Bronchial epithelial cell (primary cell): ENCODE measurements at regions not wholly inside any gene's neighbourhood (a gene's known extent, or its start where the extent isn't known, plus 50 kb on each side); places are given as distances from the start of the nearest gene placed in this dataset.

ENCODE experiments used
- DNase-seq: peaks from one replicate; pipeline ENCODE4 v3.0.0-alpha.2; 2010; ENCODE audit warnings: low read depth
- FAIRE-seq: peaks from 2 replicates; lab custom pipeline; 2011; peaks lifted over from hg19 to GRCh38; lab: Jason Lieb, UNC
- H3K27me3 ChIP-seq: 2 replicates; pipeline ENCODE4 v1.5.1; 2011; ENCODE audit warnings: low read length; ENCODE audit not compliant: control insufficient read depth, insufficient read depth
- H3K36me3 ChIP-seq: 2 replicates; pipeline ENCODE4 v1.5.1; 2011; ENCODE audit warnings: low read length; ENCODE audit not compliant: control insufficient read depth, insufficient read depth
- H3K4me3 ChIP-seq: 2 replicates; pipeline ENCODE4 v1.5.1; 2011; ENCODE audit warnings: mild to moderate bottlenecking, low read depth, low read length, control low read depth
- TF ChIP-seq, protein P1 (sequence below): IDR thresholded peaks from 2 replicates; pipeline ENCODE4 v1.5.1; 2011; ENCODE audit warnings: mild to moderate bottlenecking, moderate library complexity, low read length, control low read depth, inconsistent platforms; ENCODE audit not compliant: insufficient read depth, severe bottlenecking

DNA sequence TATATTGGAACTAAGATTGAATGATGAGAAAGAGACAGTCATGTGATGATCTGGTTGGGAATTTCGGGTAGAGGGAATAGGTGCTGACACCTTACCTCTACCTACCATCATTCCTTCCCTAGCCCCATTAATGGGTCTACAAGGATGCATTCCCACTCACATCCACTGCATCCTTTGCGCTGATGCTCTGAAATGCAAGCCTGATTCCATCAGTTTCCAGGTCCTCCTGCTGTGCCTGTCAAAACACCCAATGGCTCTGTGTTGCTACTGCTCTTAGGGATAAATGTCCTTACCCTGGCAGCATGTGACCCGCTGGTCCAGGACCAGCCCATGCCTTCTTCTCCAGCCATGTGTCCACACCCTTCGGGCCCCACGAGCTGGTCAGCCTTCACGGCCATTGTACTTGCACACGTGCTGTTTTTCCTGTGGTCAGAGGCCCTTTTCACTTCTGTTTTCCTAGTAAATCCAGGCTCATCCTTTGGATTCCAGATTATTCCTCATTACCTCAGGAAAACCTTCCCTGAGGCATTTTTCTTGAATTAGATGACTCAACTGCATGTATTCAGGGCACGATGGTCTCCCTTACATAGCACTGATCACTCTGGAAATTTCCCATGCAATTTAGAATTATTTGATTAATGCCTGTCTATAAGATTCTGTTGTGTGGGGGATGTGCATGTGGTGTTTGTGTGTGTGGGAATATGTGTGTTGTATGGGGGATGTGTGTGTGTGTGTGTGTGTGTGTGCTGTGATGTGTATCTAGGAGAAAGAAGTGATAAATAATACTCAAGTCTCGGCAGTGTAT lies 185.0 kb downstream of the DIRAS2 start:
- Histone ChIP-seq H3K36me3 (no peaks in the 10 kb centered on the region), H3K4me3 (no peak overlapping the region), H3K27me3 (no peaks in the 10 kb centered on the region)
- DNase-seq = no peak
- FAIRE-seq = no peak
- TF ChIP-seq, protein P1, sequence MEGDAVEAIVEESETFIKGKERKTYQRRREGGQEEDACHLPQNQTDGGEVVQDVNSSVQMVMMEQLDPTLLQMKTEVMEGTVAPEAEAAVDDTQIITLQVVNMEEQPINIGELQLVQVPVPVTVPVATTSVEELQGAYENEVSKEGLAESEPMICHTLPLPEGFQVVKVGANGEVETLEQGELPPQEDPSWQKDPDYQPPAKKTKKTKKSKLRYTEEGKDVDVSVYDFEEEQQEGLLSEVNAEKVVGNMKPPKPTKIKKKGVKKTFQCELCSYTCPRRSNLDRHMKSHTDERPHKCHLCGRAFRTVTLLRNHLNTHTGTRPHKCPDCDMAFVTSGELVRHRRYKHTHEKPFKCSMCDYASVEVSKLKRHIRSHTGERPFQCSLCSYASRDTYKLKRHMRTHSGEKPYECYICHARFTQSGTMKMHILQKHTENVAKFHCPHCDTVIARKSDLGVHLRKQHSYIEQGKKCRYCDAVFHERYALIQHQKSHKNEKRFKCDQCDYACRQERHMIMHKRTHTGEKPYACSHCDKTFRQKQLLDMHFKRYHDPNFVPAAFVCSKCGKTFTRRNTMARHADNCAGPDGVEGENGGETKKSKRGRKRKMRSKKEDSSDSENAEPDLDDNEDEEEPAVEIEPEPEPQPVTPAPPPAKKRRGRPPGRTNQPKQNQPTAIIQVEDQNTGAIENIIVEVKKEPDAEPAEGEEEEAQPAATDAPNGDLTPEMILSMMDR = no peak

DNA sequence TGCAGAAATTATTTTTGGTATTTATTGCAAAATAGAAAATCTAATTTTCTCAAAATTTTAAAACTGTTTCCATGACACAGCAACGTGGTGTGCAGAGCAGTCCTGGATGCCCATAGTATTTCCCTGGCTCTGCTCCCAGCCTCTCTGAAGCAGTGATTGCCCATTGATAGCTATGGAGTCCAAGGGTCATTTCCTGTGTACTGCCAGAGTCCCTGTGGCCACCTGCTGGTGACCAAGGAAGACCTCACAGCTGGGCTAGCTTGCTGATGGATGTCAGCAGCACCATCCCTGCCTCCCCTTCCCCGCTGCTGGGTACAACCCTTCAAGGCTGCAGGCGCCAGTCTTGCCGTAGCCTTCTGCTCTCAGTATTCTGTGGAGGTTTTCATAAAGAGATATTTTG lies 184.1 kb downstream of the DIRAS2 start:
- FAIRE-seq (no peak), DNase-seq (no peak)
- TF ChIP-seq, protein P1 = no peak
- H3K36me3 ChIP-seq = no peaks in the 10 kb centered on the region
- no peak overlapping the region for H3K4me3 ChIP-seq
- H3K27me3 ChIP-seq = no peaks in the 10 kb centered on the region

DNA sequence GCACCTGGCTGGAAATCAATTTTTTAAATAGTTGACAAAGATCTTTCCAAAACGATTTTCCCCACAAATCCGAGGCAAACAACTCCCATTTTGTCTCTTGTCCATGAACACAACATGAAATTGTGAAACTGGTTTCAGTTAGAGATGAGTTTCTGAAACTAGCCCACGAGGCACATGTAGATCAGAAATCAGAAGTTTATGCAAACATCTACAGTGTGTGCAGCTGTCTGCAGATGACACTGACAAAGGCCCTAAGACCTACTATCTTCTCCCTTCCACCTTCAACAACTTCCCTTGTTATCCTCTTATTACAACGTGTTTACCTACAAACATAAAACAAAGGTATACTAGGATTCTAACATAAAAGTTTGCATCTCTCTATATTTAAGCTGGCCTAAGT lies 183.3 kb downstream of the DIRAS2 start:
- no peak overlapping the region for H3K4me3 ChIP-seq
- TF ChIP-seq, protein P1 = no peak
- H3K27me3 ChIP-seq = no peaks in the 10 kb centered on the region
- no peak for DNase-seq
- H3K36me3 ChIP-seq = no peaks in the 10 kb centered on the region
- FAIRE-seq = no peak

DNA sequence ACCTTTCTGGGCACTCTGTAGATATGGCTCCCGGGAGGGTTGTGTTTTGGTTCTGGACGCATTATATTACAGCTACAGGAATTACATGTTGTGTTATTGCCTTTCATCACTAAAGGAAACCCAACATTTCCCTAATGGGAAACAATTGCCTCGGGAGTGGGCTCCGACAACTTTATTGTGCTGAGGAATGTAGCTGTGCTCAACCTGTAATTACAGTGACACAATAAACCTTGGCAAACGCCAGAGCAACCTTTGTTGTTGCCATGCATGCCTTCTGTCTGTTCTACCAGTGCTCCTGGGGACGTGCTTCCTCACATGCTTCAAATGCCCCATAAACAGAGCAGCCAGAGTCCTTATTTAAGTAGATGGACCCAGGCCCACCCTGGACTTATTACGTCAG lies 182.4 kb downstream of the DIRAS2 start:
- H3K27me3 ChIP-seq = no peaks in the 10 kb centered on the region
- FAIRE-seq (no peak), DNase-seq (no peak)
- no peak overlapping the region for H3K4me3 ChIP-seq
- TF ChIP-seq, protein P1 = no peak
- H3K36me3 ChIP-seq = no peaks in the 10 kb centered on the region

DNA sequence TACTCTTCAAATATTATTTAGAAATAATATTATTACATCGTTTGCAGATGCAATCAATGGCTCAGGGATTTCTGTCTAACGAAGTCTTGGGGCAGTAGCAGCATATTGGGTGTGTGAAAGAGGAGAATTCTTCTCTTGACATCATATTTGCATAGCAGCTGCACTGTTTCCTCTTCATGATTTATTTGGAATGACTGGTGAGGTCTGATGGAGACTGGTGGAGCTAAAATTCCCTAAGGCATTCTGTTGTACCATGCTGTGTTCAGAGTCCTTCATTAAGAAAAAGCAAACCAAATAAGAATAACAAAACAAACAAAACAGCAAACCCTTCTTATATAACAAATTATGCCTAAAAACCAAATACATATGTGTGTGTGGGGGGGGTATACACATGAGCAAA lies 177.6 kb downstream of the DIRAS2 start:
- TF ChIP-seq, protein P1 = no peak
- FAIRE-seq = no peak
- H3K4me3 ChIP-seq = no peak overlapping the region
- no peaks in the 10 kb centered on the region for H3K27me3 ChIP-seq
- DNase-seq = no peak
- no peaks in the 10 kb centered on the region for H3K36me3 ChIP-seq

DNA sequence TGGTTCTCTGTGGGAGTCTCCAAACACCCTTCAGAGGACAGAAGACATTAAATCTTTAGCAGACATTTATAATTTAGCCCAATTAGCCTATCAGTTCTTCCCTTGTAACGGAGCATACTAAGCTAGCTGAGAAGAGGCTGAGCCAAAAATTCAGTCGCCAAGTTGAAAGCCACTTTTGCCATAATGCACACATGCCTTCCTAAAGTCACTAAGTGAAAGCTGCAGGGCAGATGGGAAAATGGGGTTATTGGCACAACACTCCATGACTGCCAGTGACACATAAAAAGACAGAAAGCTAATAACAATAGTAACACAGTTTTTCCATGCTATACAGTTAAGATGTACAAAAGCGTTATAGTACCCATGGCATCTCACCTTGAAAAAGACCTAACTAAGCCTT lies 176.2 kb downstream of the DIRAS2 start:
- no peak overlapping the region for H3K4me3 ChIP-seq
- H3K27me3 ChIP-seq = no peaks in the 10 kb centered on the region
- H3K36me3 ChIP-seq = no peaks in the 10 kb centered on the region
- DNase-seq (no peak), FAIRE-seq (no peak)
- TF ChIP-seq, protein P1 = no peak
